Stomach (tissue), 4 donors: ENCODE measurements at regions not wholly inside any gene's neighbourhood (a gene's known extent, or its start where the extent isn't known, plus 50 kb on each side); places are given as distances from the start of the nearest gene placed in this dataset.

ENCODE experiments used
- CTCF ChIP-seq, 7 experiments: fragments of 450-650 bp in 4 of 7; fragments of 200-600 bp in 3 of 7; sonication (generic) in 3 of 7; IDR thresholded peaks; one replicate each; pipeline ENCODE4 v1.5.1; 2016 to 2019; ENCODE audit warnings: antibody characterized with exemption in 7 of 7, control low read depth in 2 of 7, mild to moderate bottlenecking in 1 of 7
- EP300 ChIP-seq: sonication (generic); formaldehyde crosslinking; IDR thresholded peaks from one replicate; pipeline ENCODE4 v1.6.1; 2017; ENCODE audit warnings: antibody characterized with exemption
- POLR2A ChIP-seq, 4 donors: fragments of 450-650 bp; IDR thresholded peaks; one replicate each; pipeline ENCODE4 v1.6.1; 2016; ENCODE audit warnings: antibody characterized with exemption in 4 of 4, control low read depth in 2 of 4, mild to moderate bottlenecking in 1 of 4, moderate library complexity in 1 of 4
- POLR2AphosphoS5 ChIP-seq, 3 donors: sonication (generic); formaldehyde crosslinking; IDR thresholded peaks; one replicate each; pipeline ENCODE4 v1.6.1; 2016; ENCODE audit warnings: antibody characterized with exemption in 3 of 3

GRCh38 chr5:3249401-3249800 lies 346.2 kb upstream of the IRX1 start:
- no peak for TF ChIP-seq POLR2A (IDR thresholded peaks at IDR 0.05)
- no peak for TF ChIP-seq CTCF (IDR thresholded peaks at IDR 0.05)
- TF ChIP-seq POLR2AphosphoS5 (IDR thresholded peaks at IDR 0.05) = no peak
- no peak for TF ChIP-seq EP300
